GM19467 (cell line): ENCODE measurements at regions not wholly inside any gene's neighbourhood (a gene's known extent, or its start where the extent isn't known, plus 50 kb on each side); places are given as distances from the start of the nearest gene placed in this dataset.

Experiments used
- ATAC-seq: cut with Tn5 transposase; IDR thresholded peaks from one replicate; pipeline ENCODE4 v1.9.1; 2021; ENCODE audit warnings: mild to moderate bottlenecking, moderate library complexity; ENCODE audit not compliant: unreplicated experiment

DNA sequence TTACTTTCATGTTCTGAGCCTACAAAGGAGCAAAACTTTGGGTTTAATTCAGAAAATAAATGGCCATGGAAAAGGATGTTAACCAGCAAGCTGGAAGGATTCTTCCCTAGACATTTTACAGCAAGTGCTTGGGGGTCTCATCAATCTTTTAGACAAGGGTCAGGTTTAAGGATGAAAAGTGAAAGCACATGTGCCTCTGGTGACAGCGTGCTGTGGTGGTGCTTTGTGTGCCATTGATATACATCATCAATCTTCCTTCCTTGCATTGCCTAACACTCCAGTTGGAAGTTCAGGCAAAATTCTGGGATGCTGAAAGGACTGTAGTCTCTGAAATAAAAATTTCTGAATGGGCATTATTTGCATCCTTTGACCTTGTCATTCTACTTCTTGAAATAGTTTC lies 171.2 kb downstream of the KCNE4 start:
- no peak for ATAC-seq

DNA sequence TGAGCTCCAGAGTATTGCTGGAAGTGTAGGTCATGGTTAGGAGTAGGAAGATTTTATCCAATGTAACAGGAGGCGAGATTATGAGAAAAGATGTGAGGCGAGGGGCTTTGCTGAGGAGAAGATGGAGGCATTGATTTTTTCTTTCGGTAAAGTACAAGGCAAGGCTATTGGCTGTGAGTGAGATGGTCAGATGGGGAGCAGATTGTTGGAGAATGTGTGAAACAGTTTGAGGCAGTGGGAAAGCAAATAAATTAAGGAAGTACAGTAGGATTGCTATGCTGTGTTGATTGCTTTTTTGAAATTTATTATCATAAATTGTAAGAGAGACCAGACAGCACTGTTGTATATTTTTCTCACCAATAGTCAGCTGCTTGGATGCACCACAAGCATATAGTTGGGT lies 173.3 kb downstream of the KCNE4 start:
- ATAC-seq, result no peak

DNA sequence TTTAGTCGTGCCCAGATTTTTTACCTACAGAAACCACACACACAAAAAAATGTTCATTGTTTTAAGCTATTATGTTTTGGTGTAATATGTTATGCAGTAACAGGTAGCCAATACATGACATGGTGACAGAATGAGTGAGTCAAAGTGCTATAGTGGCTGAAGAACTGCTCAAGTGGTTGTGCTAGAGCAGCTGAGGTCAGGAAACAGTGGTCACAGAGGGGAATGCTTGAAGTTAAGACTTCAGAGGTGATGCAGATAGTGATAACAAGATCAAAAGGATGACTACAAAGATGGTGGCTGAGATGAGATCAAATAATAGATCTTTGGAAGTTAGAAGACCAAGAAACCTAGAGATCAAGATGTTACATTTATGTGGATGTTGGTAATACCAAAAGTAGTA lies 174.3 kb downstream of the KCNE4 start:
- ATAC-seq, result no peak

DNA sequence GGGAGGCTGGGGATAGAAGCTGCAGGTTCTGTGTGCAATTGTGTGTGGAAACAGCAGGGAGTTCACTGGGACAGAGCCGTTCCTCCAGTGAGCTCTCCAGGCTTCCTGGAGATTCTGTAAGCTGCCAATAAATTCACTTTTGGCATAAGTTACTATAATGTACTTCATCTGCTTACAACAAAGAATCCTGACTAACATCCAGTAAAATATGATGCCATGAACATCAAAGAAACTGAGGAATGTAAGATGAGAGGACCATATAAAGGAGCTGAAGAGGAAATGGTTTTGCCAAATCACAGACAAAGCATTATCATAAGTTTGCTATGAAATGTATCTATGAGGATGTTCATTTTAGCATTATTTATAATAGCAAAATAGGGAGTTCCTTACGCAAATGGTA lies 175.3 kb downstream of the KCNE4 start:
- ATAC-seq, result no peak

DNA sequence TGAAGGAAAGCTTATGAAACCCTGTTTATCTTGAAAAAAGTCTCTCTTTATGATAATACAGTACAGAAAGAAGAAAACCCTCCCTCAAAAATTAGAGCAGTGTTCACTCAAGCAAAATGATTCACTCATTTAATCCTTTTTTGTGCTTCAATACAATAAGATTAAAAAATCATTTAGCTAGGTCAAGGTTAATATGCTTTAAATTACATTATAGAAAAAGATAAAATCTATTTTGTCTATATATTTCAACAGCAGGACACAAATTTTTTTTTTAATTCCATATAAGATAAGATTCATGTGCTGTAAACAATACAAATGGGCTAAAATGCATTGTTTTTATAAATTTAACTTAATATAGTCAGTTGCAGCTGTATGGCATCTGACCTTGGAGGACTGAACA lies 176.9 kb downstream of the KCNE4 start:
- ATAC-seq, result no peak

DNA sequence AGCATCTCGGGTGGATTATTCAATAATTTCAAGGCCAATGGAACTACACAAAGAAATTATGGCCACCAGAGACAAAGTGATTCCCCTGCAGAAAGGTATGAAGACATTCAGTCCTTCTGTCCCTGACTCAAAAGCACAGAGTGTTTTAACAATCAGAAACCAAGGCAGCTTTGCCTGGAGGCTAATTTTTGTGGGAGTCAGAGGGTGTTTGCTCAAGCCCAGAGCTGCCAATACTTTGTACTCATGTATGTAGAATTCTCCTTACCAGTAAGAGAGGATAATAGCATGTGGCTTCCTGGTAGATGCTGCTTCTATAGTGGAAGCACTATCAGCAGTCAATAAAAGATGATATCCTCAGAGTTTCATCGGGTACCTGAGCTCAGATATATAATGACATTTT lies 178.4 kb downstream of the KCNE4 start:
- no peak for ATAC-seq

DNA sequence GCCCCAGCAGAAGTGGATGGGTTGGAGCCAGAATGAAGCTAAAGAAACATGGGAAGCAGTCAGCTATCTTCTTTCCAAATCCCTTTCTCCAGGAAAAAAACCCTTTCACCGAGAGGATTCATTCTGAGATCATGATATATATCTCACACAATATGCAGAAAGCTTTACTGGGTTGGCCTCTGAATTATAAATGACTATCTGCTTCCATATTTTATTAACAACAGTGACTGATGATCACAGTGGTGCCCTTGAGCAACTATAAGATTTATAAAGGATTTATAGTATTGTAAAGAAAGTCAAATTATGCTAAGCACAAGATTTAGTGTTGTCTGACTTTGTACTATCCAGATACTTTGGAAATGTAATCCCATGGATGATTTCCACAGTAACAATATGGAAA lies 180.3 kb downstream of the KCNE4 start:
- no peak for ATAC-seq

DNA sequence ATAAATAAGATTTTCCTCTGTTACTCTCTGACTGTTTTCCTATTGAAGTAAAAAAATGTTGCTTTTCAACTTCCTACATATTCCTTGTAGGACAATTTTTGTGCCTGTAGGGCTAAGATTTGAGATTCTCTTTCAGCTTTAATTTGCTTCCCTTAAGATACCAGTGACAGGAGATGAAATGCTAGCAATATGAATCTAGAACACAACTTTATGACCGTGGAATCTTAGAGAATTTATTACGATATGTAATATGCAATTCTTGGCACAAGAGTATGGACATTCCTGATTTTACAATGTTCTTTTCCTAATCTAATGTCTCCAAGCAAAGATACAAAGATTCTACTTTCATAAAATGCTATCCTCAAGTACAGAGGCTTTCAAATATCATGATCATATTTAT lies 180.9 kb downstream of the KCNE4 start:
- ATAC-seq, result no peak

DNA sequence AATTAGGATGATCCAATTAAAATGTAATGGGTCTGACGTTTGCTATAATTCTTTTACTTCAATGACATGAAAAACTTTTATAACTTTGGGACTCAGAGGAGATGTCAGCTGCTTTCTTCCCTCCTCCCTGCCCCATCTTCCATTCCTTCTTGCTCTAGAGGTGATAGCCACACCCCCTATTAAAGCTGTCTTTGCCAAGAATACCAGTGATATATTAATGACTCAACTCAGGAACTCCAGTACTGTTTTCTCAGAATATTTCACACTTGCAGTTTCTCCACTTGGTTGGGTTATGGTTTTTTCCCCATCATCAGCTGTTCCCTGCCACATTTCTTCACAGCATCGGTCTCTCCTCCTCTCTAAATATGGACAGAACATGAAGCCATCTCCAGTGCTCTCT lies 184.0 kb downstream of the KCNE4 start:
- no peak for ATAC-seq

DNA sequence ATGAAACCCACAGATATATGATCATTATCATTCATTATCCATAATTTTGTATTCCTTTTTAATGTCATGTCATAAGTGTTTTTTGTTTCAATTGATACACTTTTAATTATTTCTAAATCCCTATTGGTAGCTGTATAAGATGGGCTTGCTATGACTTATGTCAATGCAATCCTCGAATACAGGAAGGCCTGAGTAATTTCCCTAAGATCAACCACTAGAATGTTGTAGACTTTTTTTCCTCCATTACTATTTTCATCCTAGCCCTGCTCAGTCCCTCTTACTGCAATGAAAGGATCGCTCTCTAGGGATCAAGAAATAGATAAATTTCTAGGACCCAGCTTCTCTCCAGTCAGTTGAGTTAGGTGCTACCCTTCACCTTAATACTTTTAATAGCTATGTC lies 186.3 kb downstream of the KCNE4 start:
- no peak for ATAC-seq

DNA sequence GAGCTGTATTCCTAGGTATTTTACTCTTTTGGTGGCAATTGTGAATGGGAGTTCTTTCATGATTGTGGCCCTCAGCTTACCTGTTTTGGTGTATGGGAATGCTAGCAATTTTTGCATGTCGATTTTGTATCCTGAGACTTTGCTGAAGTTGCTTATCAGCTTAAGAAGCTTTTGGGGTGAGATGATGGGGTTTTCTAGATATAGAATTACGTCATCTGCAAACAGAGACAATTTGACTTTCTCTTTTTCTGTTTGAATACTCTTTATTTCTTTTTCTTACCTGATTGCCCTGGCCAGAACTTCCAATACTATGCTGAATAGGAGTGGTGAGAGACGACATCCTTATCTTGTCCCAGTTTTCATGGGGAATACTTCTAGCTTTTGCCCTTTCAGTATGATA lies 191.2 kb downstream of the KCNE4 start:
- ATAC-seq, result no peak

DNA sequence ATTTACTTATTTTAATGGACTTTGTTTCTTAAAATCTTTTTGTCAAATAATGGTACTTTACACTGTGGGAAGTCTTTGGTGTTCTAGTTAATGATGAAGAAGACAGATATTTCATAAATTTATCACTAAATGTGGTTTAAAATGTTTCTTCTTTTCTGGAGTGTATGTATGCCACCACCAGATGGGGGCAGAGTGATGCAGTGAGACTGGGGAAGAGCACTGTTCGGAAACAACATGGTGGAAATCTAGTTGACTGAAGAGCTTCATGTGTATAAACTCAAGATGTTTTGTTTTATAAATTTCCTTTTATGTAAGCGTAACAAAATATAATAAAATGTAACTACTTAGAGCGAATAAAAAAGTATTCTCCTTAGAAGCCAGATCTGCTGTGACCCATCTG lies 195.1 kb downstream of the KCNE4 start:
- no peak for ATAC-seq

DNA sequence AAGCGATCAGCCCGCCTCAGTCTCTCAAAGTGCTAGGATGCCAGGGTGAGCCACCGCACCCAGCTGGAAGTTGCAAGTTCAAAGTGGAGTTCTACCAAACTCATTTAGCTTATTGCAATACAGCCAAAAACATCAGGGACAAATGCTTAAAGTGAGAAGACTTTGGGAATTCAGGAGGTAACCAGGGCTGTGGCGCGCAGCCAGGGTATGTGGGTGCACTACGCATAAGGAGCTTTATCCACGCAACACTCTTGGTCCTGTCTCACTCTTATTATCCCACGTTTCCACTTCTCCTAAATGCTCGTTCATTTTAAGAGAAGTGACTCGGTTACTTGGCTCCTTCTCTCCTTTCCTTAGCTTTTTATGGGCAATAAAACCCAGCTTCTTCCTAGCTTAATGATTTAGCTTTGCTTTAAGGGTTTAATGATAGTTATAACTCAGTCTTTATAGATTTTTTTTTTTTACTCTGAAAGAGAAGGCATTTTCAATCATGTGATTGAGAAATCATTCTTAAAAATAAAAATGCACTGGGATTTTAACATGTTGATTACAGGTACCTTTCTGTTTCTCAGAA lies 199.8 kb downstream of the KCNE4 start:
- no peak for ATAC-seq

DNA sequence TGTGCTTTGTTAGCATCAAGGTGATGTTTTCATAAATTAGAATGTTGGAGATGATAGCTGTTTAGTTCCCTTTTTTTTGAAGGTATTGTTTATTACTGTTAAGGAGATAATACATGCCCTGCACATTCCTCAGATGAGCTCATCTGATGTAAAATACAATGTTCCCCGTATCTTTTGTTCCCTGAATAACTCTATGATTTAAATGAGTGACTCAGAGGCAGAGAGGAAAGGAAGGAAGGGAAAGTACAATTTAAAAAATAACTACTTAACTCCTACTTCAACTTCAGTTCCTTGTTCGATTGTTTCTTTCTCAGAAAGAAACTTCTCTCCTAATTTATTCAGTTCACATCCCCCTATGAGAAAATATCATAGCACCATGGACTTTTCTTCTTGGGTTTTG lies 208.7 kb downstream of the KCNE4 start:
- no peak for ATAC-seq

DNA sequence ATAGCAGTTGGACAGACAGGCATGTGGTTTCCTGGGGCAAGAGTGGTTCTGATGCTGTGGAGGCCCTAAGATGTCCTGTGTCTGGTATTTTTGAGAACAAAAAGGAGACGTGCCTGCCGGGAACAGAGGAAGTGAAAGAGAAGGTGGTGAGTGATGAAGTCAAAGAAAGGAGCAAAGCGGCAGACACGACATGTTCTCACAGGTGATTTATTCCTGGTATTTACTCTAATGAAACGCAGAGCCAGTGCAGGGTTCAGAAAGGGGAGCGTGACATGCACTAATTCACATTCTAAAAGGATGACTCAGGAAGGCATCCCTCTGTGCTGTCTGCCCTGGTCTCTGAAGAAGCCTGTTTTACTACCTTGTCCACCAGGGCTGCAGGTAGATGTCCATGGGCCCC lies 211.0 kb downstream of the KCNE4 start:
- ATAC-seq, result no peak

DNA sequence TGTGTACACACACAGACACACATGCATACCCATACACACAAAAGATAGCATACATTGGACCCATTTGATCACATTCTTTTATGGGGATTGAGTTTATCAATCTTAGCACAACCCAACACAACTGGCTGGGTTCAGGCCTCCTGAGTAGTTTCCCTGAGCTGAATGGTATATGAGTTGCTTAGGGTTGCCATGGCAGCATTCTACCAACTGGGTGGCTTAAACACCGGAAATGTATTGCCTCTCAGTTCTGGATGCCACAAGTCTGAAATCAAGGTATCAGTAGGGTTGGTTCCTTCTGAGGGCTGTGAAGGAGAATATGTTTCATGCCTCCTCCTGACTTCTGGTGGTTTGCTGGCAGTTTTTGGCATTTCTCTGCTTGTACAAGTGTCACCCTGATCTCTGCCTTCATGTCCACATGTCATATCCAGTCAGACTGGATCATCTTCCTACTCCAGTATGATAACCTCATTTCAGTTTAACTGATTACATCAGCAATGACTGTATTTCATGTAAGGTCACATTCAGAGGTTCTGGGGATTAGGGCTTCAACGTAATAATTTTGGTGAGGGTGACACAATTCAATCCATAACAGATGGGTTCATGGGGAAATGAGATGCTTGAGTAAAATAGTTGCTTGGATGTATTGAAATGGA lies 212.7 kb downstream of the KCNE4 start:
- no peak for ATAC-seq

DNA sequence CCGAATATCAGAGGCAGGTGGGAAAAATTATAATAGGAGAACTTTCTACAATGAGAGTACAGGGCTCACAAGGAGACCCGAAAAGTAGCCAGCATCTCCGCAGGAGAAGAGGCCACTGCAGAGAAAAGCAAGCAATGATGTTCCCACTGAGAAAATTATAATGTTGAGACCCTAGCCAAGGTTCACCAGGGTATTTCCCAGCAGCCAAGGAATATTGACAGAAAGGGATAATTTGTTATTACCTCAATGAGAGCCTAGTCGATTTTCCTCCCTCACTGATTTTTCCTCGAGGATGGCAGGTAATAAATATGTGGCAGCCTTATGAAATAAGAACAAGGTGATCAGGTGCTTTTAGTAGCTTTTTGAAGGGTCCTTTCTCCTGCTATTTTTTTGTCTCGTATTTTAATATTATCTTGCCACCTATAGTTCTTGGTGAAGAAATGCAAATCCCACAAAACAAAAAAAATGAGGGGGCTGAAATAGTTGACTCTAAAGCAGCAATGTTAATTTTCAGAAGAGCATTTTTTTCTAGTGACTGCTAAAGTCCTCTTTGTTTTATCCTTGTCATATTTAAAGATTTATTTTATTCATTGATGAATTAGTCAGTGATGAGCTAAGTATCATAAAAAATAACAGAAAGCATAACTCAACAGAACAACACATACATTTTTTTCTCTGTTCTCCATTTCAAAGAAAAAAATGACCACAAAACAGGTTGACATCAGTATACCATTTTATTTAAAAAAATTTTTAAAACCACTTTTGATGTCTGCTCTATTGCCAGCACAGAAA lies 215.4 kb downstream of the KCNE4 start:
- no peak for ATAC-seq

DNA sequence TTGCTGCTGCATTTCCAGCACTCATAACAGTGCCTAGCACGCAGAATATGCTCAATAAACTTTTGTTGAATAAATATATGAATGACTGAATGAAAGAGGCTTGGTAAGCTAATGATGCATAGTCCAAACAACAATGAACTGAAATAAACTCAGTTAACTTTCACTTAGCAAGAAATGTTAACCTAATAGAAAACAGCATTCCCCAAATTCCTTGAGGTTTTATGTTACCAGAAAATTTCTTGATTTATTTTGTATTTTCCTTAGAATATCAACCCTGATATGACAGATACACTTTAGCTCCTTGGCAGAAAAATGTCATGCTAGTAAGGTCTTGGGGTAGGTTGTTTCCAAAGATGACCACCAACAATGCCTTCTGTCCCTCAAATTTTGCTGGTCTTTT lies 217.4 kb downstream of the KCNE4 start:
- no peak for ATAC-seq

DNA sequence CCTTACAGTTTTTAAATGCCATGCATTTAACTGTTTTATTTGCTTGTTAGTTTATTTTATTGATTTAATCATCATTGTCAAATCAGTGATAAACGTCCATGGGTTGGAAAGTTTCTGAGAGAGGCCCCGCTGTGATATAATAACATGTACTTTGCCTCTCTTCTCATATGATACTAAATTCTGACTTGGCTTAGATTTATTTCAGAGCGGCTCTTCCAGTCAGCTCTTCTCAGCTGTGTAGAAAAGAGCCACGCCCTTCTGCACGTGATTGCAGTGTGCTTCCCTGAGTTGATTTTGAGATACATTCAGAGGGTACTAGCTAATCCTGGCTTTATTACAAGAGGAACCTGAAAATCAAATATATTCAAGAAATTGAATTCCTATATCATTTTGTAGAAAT lies 218.6 kb downstream of the KCNE4 start:
- ATAC-seq, result no peak

DNA sequence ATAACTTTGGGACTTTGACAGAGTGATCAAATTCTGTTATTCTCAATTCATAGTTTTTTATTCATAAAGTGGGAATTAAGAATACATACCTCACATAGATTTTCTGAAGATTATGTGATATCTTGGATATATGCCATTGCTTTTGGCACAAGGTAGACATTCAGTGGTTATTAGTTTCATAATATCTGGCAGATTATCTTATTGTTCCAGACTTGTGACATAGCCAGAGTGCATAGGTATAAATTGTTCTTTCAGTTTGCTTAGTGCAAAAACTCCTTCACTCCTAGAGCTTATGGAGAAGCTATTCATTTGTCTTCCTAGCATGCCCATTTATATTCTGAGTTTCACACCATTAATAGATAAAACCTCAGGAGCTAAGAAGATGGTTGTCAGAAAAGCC lies 222.0 kb downstream of the KCNE4 start:
- ATAC-seq, result no peak

DNA sequence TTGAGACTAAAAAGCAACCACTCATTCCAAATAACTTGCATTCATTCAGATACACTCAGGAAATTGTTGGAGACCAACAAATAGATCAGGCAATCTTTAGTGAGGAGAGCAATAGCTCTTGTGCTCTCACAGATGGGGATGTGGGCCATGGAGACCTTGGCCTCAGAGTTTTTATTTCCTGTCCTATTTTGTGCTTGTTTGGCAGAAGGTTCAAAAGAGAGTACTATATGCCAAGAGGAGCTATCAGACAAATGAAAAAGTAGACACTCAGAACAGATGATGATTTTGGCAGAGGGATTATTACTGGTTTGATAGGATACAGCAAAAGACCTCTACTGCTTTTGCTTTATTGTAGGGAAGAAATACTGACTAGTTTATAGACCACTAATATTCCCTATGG lies 230.2 kb downstream of the KCNE4 start:
- no peak for ATAC-seq

DNA sequence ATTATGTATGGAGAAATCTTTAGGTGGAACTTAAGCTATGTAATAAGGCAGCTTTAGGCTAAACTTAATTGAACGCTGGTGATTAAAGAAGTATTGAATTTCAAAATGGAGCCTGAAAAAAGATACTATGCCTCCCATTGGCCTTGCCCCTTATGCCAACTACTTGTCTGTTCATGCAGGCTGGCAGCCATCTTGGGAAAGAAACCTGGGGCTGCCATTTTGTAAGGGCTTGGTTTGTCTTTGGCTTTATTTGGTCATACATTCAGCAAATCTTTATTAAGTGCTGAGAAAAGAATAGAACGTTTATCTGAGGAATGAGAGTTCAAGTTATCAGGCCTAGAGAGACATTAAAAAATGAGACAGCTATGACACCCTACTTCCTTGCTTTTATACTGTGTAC lies 231.3 kb downstream of the KCNE4 start:
- no peak for ATAC-seq

DNA sequence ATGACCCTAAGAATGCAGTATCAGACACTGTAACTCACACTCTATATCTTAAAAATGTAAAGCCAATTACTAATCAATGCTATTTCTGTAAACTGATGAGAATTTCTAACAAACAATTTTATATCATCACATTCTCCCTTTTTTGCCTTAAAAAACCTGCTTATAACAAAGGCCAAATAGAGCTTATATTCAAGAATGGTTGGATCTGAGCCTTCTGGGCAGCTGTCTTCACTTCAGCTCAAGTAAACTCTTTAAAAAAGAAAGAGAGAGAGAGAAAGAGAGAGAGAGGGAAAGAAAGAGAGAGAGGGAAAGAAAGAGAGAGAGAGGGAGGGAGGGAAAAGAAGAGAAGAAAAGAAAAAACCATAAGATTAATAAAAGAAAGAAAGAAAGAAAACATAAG lies 231.8 kb downstream of the KCNE4 start:
- ATAC-seq, result no peak
